HFFc6 (cell line): ENCODE measurements at regions not wholly inside any gene's neighbourhood (a gene's known extent, or its start where the extent isn't known, plus 50 kb on each side); places are given as distances from the start of the nearest gene placed in this dataset.

Experiments
- DNase-seq: peaks from one replicate; pipeline ENCODE4 v3.0.0-alpha.2; 2018
- H3K27ac Mint-ChIP-seq: 2 replicates; pipeline ENCODE4 v1.8.0; 2020; ENCODE audit warnings: mild to moderate bottlenecking, mixed read lengths
- H3K27me3 Mint-ChIP-seq: 2 replicates; pipeline ENCODE4 v1.8.0; 2021; ENCODE audit warnings: mild to moderate bottlenecking, moderate library complexity, mixed read lengths; ENCODE audit not compliant: insufficient read depth
- H3K36me3 Mint-ChIP-seq: 2 replicates; pipeline ENCODE4 v1.8.0; 2021; ENCODE audit warnings: low read depth, mixed read lengths
- H3K4me1 Mint-ChIP-seq: 2 replicates; pipeline ENCODE4 v1.8.0; 2020; ENCODE audit warnings: low read depth, mixed read lengths
- H3K4me3 Mint-ChIP-seq: 2 replicates; pipeline ENCODE4 v1.8.0; 2020; ENCODE audit warnings: mild to moderate bottlenecking, moderate library complexity, mixed read lengths
- H3K9me3 Mint-ChIP-seq: 2 replicates; pipeline ENCODE4 v1.8.0; 2020; ENCODE audit warnings: mild to moderate bottlenecking, mixed read lengths
- TF ChIP-seq, protein P1 (sequence below): fragments of 200-600 bp; sonication (generic); IDR thresholded peaks from 2 replicates; pipeline ENCODE4 v1.5.0; 2021; ENCODE audit warnings: antibody characterized with exemption, mild to moderate bottlenecking

GRCh38 chr6:105591053-105591452 lies 188.2 kb upstream of the PREP start:
- Mint-ChIP-seq H3K27me3 (peaks cover 2% of the 10 kb centered on the region; the same call in 1 of the 2 replicates), H3K27ac (peak overlapping the region; percentile 35; the same call in 1 of the 2 replicates)
- TF ChIP-seq, protein P1, sequence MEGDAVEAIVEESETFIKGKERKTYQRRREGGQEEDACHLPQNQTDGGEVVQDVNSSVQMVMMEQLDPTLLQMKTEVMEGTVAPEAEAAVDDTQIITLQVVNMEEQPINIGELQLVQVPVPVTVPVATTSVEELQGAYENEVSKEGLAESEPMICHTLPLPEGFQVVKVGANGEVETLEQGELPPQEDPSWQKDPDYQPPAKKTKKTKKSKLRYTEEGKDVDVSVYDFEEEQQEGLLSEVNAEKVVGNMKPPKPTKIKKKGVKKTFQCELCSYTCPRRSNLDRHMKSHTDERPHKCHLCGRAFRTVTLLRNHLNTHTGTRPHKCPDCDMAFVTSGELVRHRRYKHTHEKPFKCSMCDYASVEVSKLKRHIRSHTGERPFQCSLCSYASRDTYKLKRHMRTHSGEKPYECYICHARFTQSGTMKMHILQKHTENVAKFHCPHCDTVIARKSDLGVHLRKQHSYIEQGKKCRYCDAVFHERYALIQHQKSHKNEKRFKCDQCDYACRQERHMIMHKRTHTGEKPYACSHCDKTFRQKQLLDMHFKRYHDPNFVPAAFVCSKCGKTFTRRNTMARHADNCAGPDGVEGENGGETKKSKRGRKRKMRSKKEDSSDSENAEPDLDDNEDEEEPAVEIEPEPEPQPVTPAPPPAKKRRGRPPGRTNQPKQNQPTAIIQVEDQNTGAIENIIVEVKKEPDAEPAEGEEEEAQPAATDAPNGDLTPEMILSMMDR = no peak

GRCh38 chr6:105588123-105588710 lies 185.3 kb upstream of the PREP start:
- Mint-ChIP-seq H3K27me3 (peaks cover 2% of the 10 kb centered on the region; the same call in 1 of the 2 replicates), H3K4me3 (peak overlapping the region; percentile 87), H3K4me1 (peaks cover 64% of the 10 kb centered on the region), H3K9me3 (no peaks in the 10 kb centered on the region), H3K36me3 (no peaks in the 10 kb centered on the region), H3K27ac (peak overlapping the region; percentile 93; the same call in 1 of the 2 replicates)
- no peak for DNase-seq
- TF ChIP-seq, protein P1 = no peak

More at GRCh38 chr6:105591053-105591452, 188.2 kb upstream of the PREP start:
- no peak for DNase-seq
- Mint-ChIP-seq H3K4me3 (no peak overlapping the region; the same call in 1 of the 2 replicates), H3K9me3 (no peaks in the 10 kb centered on the region), H3K4me1 (peaks cover 92% of the 10 kb centered on the region), H3K36me3 (no peaks in the 10 kb centered on the region)

GRCh38 chr6:105587349-105588122 lies 184.7 kb upstream of the PREP start:
- Mint-ChIP-seq H3K27me3 (peaks cover 2% of the 10 kb centered on the region; the same call in 1 of the 2 replicates), H3K4me1 (peaks cover 57% of the 10 kb centered on the region), H3K36me3 (no peaks in the 10 kb centered on the region), H3K27ac (peak overlapping the region; percentile 93), H3K4me3 (peak overlapping the region; percentile 87), H3K9me3 (no peaks in the 10 kb centered on the region)
- TF ChIP-seq, protein P1 = no peak
- peak; percentile 91 for DNase-seq

DNA sequence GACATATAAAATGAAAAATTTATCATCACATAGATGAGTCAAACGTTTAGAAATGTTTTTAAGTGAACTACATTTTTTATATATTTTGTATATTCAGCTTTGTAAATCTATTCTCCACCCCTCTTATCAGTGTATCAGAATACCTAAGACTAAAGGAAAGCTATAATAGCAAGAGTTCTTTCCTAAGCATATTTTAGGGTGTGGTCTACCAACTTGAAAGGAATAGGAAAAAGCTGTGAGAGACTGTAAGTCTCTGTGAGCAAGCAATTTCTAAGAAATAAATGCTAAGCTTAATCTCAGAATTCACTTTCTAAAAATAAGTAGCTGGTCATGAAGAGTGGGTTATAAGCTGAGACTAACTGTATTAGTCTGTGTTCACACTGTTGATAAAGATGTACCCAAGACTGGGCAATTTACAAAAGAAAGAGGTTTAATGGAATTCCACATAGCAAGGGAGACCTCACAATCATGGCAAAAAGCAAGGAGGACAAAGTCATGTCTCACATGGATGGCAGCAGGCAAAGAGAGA lies 175.4 kb upstream of the PREP start:
- H3K9me3 Mint-ChIP-seq = no peaks in the 10 kb centered on the region
- no peak overlapping the region for H3K4me3 Mint-ChIP-seq
- no peak for DNase-seq
- peaks cover 9% of the 10 kb centered on the region for H3K4me1 Mint-ChIP-seq
- no peak overlapping the region for H3K27ac Mint-ChIP-seq
- no peaks in the 10 kb centered on the region for H3K27me3 Mint-ChIP-seq
- H3K36me3 Mint-ChIP-seq = peaks cover 4% of the 10 kb centered on the region; the same call in 1 of the 2 replicates
- TF ChIP-seq, protein P1 = no peak

DNA sequence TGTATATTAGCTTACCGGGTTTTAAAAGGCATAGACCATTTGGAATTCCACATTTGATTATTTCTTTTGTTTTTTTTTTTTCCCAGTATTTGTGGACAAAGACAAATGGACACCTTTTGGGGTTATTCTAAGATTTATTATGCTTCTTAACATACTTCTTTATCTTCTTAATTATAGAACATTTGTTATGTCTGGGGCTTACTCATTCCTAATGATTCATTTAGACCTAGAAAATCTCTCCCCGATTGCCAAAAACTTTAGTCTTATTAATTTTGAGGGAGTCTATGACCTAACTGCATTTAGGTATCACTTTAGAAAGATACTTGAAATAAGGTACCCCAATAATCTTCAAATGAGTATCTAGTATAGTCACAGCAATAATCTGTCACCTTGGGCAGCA lies 170.7 kb upstream of the PREP start:
- DNase-seq = no peak
- TF ChIP-seq, protein P1 = no peak
- Mint-ChIP-seq H3K27ac (no peak overlapping the region), H3K27me3 (no peaks in the 10 kb centered on the region), H3K36me3 (no peaks in the 10 kb centered on the region), H3K9me3 (no peaks in the 10 kb centered on the region), H3K4me3 (no peak overlapping the region), H3K4me1 (peaks cover 43% of the 10 kb centered on the region)
